BJ (cell line): ENCODE measurements at regions not wholly inside any gene's neighbourhood (a gene's known extent, or its start where the extent isn't known, plus 50 kb on each side); places are given as distances from the start of the nearest gene placed in this dataset.

Experiments
- CTCF ChIA-PET: fragments of 350-600 bp; formaldehyde crosslinking; extraction: SDS; loops from one replicate; lab custom pipeline; 2021; ENCODE audit warnings: antibody characterized with exemption, inconsistent platforms; lab: Yijun Ruan, JAX
- POLR2A ChIA-PET: fragments of 300-600 bp; sonication (Branson Sonifier 250); formaldehyde crosslinking; extraction: SDS; loops from one replicate; lab custom pipeline; 2021; ENCODE audit warnings: antibody characterized with exemption; lab: Charles Lee
- DNase-seq: peaks from one replicate; pipeline ENCODE4 v3.0.0-alpha.2; 2011; ENCODE audit warnings: low read depth
- H3K27me3 ChIP-seq: 2 replicates; pipeline ENCODE4 v1.6.0; 2011; ENCODE audit warnings: low read length; ENCODE audit not compliant: control insufficient read depth, insufficient read depth
- H3K36me3 ChIP-seq: 2 replicates; pipeline ENCODE4 v1.5.1; 2011; ENCODE audit warnings: low read length; ENCODE audit not compliant: control insufficient read depth, insufficient read depth
- H3K4me3 ChIP-seq: 2 replicates; pipeline ENCODE4 v1.5.1; 2011; ENCODE audit warnings: low read depth, mild to moderate bottlenecking, control low read depth, low read length
- TF ChIP-seq, protein P1 (sequence below): IDR thresholded peaks from 2 replicates; pipeline ENCODE4 v1.5.1; 2011; ENCODE audit warnings: low read depth, mild to moderate bottlenecking, control low read depth, inconsistent platforms, low read length, moderate library complexity; ENCODE audit not compliant: insufficient read depth

- no peaks in the 10 kb centered on the region for H3K36me3 ChIP-seq
- CTCF ChIA-PET: interaction anchor here (2.1 kb wide), 1 partner anchor 11 kb away, joined by 8 read pairs; no protein-coding TSS in a partner anchor
- H3K4me3 ChIP-seq: no peak overlapping the region
- POLR2A ChIA-PET: no interaction called here
- no peak for DNase-seq
- TF ChIP-seq, protein P1, sequence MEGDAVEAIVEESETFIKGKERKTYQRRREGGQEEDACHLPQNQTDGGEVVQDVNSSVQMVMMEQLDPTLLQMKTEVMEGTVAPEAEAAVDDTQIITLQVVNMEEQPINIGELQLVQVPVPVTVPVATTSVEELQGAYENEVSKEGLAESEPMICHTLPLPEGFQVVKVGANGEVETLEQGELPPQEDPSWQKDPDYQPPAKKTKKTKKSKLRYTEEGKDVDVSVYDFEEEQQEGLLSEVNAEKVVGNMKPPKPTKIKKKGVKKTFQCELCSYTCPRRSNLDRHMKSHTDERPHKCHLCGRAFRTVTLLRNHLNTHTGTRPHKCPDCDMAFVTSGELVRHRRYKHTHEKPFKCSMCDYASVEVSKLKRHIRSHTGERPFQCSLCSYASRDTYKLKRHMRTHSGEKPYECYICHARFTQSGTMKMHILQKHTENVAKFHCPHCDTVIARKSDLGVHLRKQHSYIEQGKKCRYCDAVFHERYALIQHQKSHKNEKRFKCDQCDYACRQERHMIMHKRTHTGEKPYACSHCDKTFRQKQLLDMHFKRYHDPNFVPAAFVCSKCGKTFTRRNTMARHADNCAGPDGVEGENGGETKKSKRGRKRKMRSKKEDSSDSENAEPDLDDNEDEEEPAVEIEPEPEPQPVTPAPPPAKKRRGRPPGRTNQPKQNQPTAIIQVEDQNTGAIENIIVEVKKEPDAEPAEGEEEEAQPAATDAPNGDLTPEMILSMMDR: no peak
- H3K27me3 ChIP-seq: no peaks in the 10 kb centered on the region
Observed at GRCh38 chr10:31618541-31619291, 299.7 kb downstream of the ZEB1 start.

DNA sequence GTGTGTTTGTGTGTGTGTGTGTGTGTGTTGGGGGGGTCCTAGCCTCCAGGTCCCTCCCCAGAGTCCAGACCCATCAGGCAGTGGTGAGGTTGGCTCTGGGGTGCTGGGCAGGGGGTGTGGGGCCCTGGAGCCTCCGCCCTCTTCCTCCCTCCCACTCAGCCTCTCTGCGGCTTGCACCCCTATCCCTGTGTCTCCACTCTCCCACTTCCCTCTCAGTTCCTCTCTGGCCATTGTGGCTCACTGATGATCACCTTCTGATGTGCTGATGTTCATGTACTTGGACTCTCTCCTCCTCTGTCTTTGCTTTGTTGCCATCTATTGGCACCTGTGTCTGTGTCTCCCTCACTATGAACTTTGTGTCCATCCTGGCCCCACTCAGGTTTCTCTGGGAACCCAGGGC, 298.7 kb downstream of the ZEB1 start:
- no peaks in the 10 kb centered on the region for H3K27me3 ChIP-seq
- POLR2A ChIA-PET: no interaction called here
- CTCF ChIA-PET: no interaction called here

GRCh38 chr10:31617133-31617532, 298.1 kb downstream of the ZEB1 start:
- POLR2A ChIA-PET: no interaction called here
- TF ChIP-seq, protein P1: no peak
- no peak for DNase-seq
- CTCF ChIA-PET: no interaction called here
- Histone ChIP-seq H3K27me3 (no peaks in the 10 kb centered on the region), H3K4me3 (no peak overlapping the region), H3K36me3 (no peaks in the 10 kb centered on the region)

More for the DNA sequence above, 298.7 kb downstream of the ZEB1 start:
- no peaks in the 10 kb centered on the region for H3K36me3 ChIP-seq
- no peak overlapping the region for H3K4me3 ChIP-seq
- DNase-seq: no peak
- TF ChIP-seq, protein P1: no peak

- ChIA-PET POLR2A (no interaction called here), CTCF (interaction anchor here (0.5 to 0.8 kb wide), 2 partner anchors 11 to 1071 kb away, joined by 3 read pairs; no protein-coding TSS in a partner anchor)
- TF ChIP-seq, protein P1: no peak
- no peaks in the 10 kb centered on the region for H3K36me3 ChIP-seq
- no peak for DNase-seq
- H3K4me3 ChIP-seq: no peak overlapping the region
- H3K27me3 ChIP-seq: no peaks in the 10 kb centered on the region
Observed at GRCh38 chr10:31615129-31615528, 296.1 kb downstream of the ZEB1 start.

DNA sequence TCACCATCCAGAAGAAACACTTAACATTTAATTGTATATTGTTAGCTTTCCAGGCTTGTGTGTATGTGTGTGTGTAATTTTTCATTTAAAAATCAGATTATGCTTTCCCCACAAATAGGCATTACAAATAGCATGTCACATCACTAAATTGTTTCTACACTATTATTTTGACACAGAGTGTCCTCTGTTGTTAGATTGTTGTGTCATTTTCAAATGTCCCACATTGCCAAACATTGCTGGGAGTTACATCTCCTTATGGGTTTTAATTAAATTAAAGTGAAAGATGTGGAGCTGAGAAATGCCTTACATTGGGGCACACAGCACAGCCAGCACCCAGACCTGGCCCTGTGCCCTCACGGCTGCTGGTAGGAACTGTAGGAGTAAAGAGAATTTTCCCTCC, 295.6 kb downstream of the ZEB1 start:
- H3K27me3 ChIP-seq: no peaks in the 10 kb centered on the region
- TF ChIP-seq, protein P1: no peak
- H3K36me3 ChIP-seq: no peaks in the 10 kb centered on the region
- POLR2A ChIA-PET: no interaction called here
- H3K4me3 ChIP-seq: no peak overlapping the region
- CTCF ChIA-PET: interaction anchor here (0.8 kb wide), 1 partner anchor 11 kb away, joined by 3 read pairs; no protein-coding TSS in a partner anchor
- DNase-seq: no peak
